ENCODE measurements at regions not wholly inside any gene's neighbourhood (a gene's known extent, or its start where the extent isn't known, plus 50 kb on each side); places are given as distances from the start of the nearest gene placed in this dataset.

DNA sequence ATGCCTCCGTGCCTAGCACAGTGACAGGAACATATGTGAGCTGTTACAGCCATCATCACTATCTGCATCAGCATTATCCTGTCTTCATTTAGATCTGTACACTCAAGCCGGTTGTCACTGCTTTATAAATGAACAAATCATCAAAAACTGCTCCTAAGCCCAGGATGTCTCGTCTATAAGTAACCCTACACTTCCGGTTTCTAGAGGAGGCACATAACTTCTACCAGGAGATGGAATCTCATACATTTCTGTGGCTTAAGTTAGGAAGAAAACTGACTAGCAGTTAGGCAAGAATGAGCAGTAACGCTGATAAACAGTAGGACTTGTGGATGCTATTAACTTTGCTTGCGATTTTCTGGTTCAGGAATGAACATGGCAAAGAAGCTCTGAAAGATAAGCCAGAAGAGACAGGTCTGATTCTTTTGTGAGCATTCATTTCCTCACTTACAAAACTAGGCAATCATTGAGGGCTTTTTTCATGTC is 1199.2 kb downstream of the SORCS3 start (continued):
- TF ChIP-seq GABPA (IDR thresholded peaks at IDR 0.05; ENCODE audit: borderline replicate concordance, insufficient read depth, low read length) = no peak
- TF ChIP-seq, protein P1, sequence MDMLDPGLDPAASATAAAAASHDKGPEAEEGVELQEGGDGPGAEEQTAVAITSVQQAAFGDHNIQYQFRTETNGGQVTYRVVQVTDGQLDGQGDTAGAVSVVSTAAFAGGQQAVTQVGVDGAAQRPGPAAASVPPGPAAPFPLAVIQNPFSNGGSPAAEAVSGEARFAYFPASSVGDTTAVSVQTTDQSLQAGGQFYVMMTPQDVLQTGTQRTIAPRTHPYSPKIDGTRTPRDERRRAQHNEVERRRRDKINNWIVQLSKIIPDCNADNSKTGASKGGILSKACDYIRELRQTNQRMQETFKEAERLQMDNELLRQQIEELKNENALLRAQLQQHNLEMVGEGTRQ (IDR thresholded peaks at IDR 0.05; ENCODE audit: low read length) = no peak
- TF ChIP-seq KDM5A (IDR thresholded peaks at IDR 0.05; ENCODE audit: low read length) = no peak
